ENCODE measurements at regions not wholly inside any gene's neighbourhood (a gene's known extent, or its start where the extent isn't known, plus 50 kb on each side); places are given as distances from the start of the nearest gene placed in this dataset.

DNA sequence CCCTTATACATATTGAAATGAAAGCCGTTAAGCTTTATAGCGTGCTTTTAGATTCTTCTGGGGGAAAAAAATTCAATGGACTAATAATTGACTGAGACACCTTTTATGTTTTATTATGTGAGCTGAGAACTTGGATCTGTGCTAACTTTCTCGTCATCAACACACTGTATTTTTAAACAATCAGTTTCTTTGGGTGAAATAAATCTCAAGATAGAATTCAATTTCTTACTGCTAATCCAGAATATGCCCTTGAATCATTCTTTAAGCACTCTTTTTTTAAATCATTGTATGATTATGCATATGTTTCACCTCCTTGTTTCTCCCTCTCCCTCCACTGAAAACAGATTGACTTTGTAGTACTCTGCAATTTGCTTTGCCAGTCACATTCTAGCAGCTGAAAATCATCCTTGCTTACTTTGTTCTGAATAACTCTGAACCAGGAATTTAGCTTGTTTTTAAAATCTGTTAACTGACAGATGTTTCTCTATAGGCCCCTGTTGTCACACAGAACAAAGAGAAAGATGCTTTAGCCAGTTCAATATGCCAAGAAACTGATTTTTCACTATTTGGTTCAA lies 81.5 kb downstream of the SLIT2 start:
- no peak overlapping the region for H3K9ac ChIP-seq (ENCODE audit: insufficient read depth, low read depth, low read length)
- H3K4me2 ChIP-seq (ENCODE audit: low read depth, low read length), result no peak overlapping the region
- intact Hi-C loops (cut with micrococcal nuclease; ENCODE audit: unreplicated experiment), result no loop called here
- H3K4me1 ChIP-seq (ENCODE audit: insufficient read depth, low read length), result no peaks in the 10 kb centered on the region
- H2AFZ ChIP-seq (ENCODE audit: low read length), result no peak overlapping the region
- no peaks in the 10 kb centered on the region for H4K20me1 ChIP-seq (ENCODE audit: insufficient read depth, low read length)
- ChIA-PET POLR2A (no interaction called here), CTCF (ENCODE audit: low intra/inter-chr PET ratio, low total read pairs) (no interaction called here)
- H3K4me3 ChIP-seq (replicated peaks in 1 of 3; ENCODE audit: insufficient read depth in 1 of 3, low read depth in 2 of 3, low read length in 3 of 3), result no peak overlapping the region
- DNase-seq (ENCODE audit: low spot score), result no peak
- 3% methylated on average over 3 of the region's 3 CpGs for WGBS (ENCODE audit: low lambda C conversion rate)
- H3K27me3 ChIP-seq (ENCODE audit: control insufficient read depth in 1 of 2, insufficient read depth in 2 of 2, low read length in 2 of 2), result no peaks in the 10 kb centered on the region
- no peaks in the 10 kb centered on the region for H3K36me3 ChIP-seq (replicated peaks in 1 of 2; ENCODE audit: control insufficient read depth in 1 of 2, insufficient read depth in 2 of 2, low read length in 2 of 2)
- TF ChIP-seq SIN3A (IDR thresholded peaks at IDR 0.05; ENCODE audit: borderline replicate concordance, low read depth, low read length) (no peak), NCOA2 (CRISPR knock-in tag; IDR thresholded peaks at IDR 0.05) (no peak), MTA1 (CRISPR knock-in tag; IDR thresholded peaks at IDR 0.05; ENCODE audit: borderline replicate concordance) (no peak), ZNF343 (CRISPR knock-in tag; IDR thresholded peaks at IDR 0.05) (no peak), ZNF790 (CRISPR knock-in tag; IDR thresholded peaks at IDR 0.05; ENCODE audit: borderline replicate concordance) (no peak), ZNF350 (CRISPR knock-in tag; IDR thresholded peaks at IDR 0.05; ENCODE audit: borderline replicate concordance, low read depth) (no peak)
- no TSS peak for BruUV-seq (replicated peaks)
- ATAC-seq, result no peak
- H3K9me3 ChIP-seq (ENCODE audit: low read length), result no peaks in the 10 kb centered on the region
- in situ Hi-C loops (cut with HindIII; ENCODE audit: extremely low pct_ligation_motif_present, low pct_unique_long_range_greater_than_20kb), result no loop called here
- H3K27ac ChIP-seq (ENCODE audit: extremely low read length, insufficient read depth, low read length), result no peak overlapping the region
- H3K79me2 ChIP-seq (ENCODE audit: insufficient read depth, low read length), result no peaks in the 10 kb centered on the region
- FAIRE-seq, result no peak

DNA sequence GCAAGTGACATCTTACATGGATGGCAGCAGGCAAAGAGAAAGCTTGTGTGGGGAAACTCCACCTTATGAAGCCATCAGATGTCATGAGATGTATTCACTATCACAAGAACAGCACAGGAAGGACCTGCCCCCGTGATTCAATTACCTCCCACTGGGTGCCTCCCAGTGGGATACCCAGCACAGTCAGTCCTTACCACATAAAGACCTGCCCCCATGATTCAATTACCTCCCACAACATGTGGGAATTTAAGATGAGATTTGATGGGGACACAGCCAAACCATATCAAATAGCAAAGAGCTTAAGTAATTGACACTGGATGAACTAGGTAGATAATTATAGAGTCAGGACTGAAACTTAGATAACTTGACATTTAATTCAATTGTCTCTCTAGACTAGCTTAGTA lies 85.6 kb downstream of the SLIT2 start:
- H3K4me2 ChIP-seq (ENCODE audit: low read depth, low read length), result no peak overlapping the region
- BruUV-seq (replicated peaks), result no TSS peak
- TF ChIP-seq, protein P1, sequence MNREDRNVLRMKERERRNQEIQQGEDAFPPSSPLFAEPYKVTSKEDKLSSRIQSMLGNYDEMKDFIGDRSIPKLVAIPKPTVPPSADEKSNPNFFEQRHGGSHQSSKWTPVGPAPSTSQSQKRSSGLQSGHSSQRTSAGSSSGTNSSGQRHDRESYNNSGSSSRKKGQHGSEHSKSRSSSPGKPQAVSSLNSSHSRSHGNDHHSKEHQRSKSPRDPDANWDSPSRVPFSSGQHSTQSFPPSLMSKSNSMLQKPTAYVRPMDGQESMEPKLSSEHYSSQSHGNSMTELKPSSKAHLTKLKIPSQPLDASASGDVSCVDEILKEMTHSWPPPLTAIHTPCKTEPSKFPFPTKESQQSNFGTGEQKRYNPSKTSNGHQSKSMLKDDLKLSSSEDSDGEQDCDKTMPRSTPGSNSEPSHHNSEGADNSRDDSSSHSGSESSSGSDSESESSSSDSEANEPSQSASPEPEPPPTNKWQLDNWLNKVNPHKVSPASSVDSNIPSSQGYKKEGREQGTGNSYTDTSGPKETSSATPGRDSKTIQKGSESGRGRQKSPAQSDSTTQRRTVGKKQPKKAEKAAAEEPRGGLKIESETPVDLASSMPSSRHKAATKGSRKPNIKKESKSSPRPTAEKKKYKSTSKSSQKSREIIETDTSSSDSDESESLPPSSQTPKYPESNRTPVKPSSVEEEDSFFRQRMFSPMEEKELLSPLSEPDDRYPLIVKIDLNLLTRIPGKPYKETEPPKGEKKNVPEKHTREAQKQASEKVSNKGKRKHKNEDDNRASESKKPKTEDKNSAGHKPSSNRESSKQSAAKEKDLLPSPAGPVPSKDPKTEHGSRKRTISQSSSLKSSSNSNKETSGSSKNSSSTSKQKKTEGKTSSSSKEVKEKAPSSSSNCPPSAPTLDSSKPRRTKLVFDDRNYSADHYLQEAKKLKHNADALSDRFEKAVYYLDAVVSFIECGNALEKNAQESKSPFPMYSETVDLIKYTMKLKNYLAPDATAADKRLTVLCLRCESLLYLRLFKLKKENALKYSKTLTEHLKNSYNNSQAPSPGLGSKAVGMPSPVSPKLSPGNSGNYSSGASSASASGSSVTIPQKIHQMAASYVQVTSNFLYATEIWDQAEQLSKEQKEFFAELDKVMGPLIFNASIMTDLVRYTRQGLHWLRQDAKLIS (CRISPR knock-in tag; IDR thresholded peaks at IDR 0.05), result no peak
- no peak for TF ChIP-seq FOXP1 (IDR thresholded peaks at IDR 0.05)
- TF ChIP-seq FOXP1 (CRISPR knock-in tag; IDR thresholded peaks at IDR 0.05), result no peak
- TF ChIP-seq, protein P2, sequence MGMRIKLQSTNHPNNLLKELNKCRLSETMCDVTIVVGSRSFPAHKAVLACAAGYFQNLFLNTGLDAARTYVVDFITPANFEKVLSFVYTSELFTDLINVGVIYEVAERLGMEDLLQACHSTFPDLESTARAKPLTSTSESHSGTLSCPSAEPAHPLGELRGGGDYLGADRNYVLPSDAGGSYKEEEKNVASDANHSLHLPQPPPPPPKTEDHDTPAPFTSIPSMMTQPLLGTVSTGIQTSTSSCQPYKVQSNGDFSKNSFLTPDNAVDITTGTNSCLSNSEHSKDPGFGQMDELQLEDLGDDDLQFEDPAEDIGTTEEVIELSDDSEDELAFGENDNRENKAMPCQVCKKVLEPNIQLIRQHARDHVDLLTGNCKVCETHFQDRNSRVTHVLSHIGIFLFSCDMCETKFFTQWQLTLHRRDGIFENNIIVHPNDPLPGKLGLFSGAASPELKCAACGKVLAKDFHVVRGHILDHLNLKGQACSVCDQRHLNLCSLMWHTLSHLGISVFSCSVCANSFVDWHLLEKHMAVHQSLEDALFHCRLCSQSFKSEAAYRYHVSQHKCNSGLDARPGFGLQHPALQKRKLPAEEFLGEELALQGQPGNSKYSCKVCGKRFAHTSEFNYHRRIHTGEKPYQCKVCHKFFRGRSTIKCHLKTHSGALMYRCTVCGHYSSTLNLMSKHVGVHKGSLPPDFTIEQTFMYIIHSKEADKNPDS (CRISPR knock-in tag; IDR thresholded peaks at IDR 0.05), result no peak
- TF ChIP-seq ATF1 (CRISPR knock-in tag; IDR thresholded peaks at IDR 0.05), result no peak

More for the DNA sequence above, 85.6 kb downstream of the SLIT2 start:
- Histone ChIP-seq H3K36me3 (replicated peaks in 1 of 2; ENCODE audit: control insufficient read depth in 1 of 2, insufficient read depth in 2 of 2, low read length in 2 of 2) (no peaks in the 10 kb centered on the region), H2AFZ (ENCODE audit: low read length) (no peak overlapping the region), H3K27me3 (ENCODE audit: control insufficient read depth in 1 of 2, insufficient read depth in 2 of 2, low read length in 2 of 2) (no peaks in the 10 kb centered on the region), H3K9ac (ENCODE audit: insufficient read depth, low read depth, low read length) (no peak overlapping the region), H3K4me3 (replicated peaks in 1 of 3; ENCODE audit: insufficient read depth in 1 of 3, low read depth in 2 of 3, low read length in 3 of 3) (no peak overlapping the region), H3K79me2 (ENCODE audit: insufficient read depth, low read length) (no peaks in the 10 kb centered on the region), H3K27ac (ENCODE audit: extremely low read length, insufficient read depth, low read length) (no peak overlapping the region), H4K20me1 (ENCODE audit: insufficient read depth, low read length) (no peaks in the 10 kb centered on the region), H3K4me1 (ENCODE audit: insufficient read depth, low read length) (no peaks in the 10 kb centered on the region), H3K9me3 (ENCODE audit: low read length) (no peaks in the 10 kb centered on the region)
- no peak for FAIRE-seq
- DNase-seq (ENCODE audit: low spot score), result no peak
- 17% methylated on average over 1 of the region's 1 CpG for WGBS (ENCODE audit: low lambda C conversion rate)
- in situ Hi-C loops (cut with HindIII; ENCODE audit: extremely low pct_ligation_motif_present, low pct_unique_long_range_greater_than_20kb) (no loop called here), intact Hi-C loops (cut with micrococcal nuclease; ENCODE audit: unreplicated experiment) (no loop called here)
- ChIA-PET CTCF (ENCODE audit: low intra/inter-chr PET ratio, low total read pairs) (no interaction called here), POLR2A (no interaction called here)
- ATAC-seq, result no peak
